ENCODE measurements at regions not wholly inside any gene's neighbourhood (a gene's known extent, or its start where the extent isn't known, plus 50 kb on each side); places are given as distances from the start of the nearest gene placed in this dataset.

GRCh38 chr6:925656-926213 lies 232.8 kb upstream of the EXOC2 start:
- no peak for DNase-seq

GRCh38 chr6:924661-925060 lies 231.7 kb upstream of the EXOC2 start:
- DNase-seq = no peak

- DNase-seq = no peak
Observed at GRCh38 chr6:921400-921799, 228.5 kb upstream of the EXOC2 start.

- DNase-seq = no peak
Observed at GRCh38 chr6:920512-920911, 227.6 kb upstream of the EXOC2 start.

- no peak for DNase-seq
Observed at GRCh38 chr6:919500-919899, 226.6 kb upstream of the EXOC2 start.

- no peak for DNase-seq
Observed at GRCh38 chr6:917939-918338, 225.0 kb upstream of the EXOC2 start.

GRCh38 chr6:917296-917695 lies 224.4 kb upstream of the EXOC2 start:
- no peak for DNase-seq

GRCh38 chr6:916131-916530 lies 223.2 kb upstream of the EXOC2 start:
- DNase-seq = no peak

GRCh38 chr6:912871-913835 lies 220.2 kb upstream of the EXOC2 start:
- DNase-seq = peak; percentile 27

GRCh38 chr6:907928-908327 lies 215.0 kb upstream of the EXOC2 start:
- DNase-seq = no peak

GRCh38 chr6:906920-907319 lies 214.0 kb upstream of the EXOC2 start:
- peak; percentile 86 for DNase-seq

GRCh38 chr6:905556-905955 lies 212.6 kb upstream of the EXOC2 start:
- DNase-seq = no peak

GRCh38 chr6:904994-905393 lies 212.1 kb upstream of the EXOC2 start:
- DNase-seq = no peak

- peak; percentile 51 for DNase-seq
Observed at GRCh38 chr6:903761-904160, 210.8 kb upstream of the EXOC2 start.

- peak; percentile 25 for DNase-seq
Observed at GRCh38 chr6:901696-902460, 208.9 kb upstream of the EXOC2 start.

GRCh38 chr6:900716-901605 lies 208.0 kb upstream of the EXOC2 start:
- no peak for DNase-seq

- DNase-seq = no peak
Observed at GRCh38 chr6:897528-898207, 204.7 kb upstream of the EXOC2 start.

GRCh38 chr6:894274-894673 lies 201.3 kb upstream of the EXOC2 start:
- DNase-seq = no peak

- DNase-seq = no peak
Observed at GRCh38 chr6:890995-891394, 198.1 kb upstream of the EXOC2 start.

- no peak for DNase-seq
Observed at GRCh38 chr6:890201-890600, 197.3 kb upstream of the EXOC2 start.

- no peak for DNase-seq
Observed at GRCh38 chr6:887583-888235, 194.8 kb upstream of the EXOC2 start.

Measured in fibroblast of skin of scalp (primary cell).